ENCODE measurements at regions not wholly inside any gene's neighbourhood (a gene's known extent, or its start where the extent isn't known, plus 50 kb on each side); places are given as distances from the start of the nearest gene placed in this dataset.
A peak's percentile ranks its signal among the peaks of the same experiment; 100 is the strongest.

DNA sequence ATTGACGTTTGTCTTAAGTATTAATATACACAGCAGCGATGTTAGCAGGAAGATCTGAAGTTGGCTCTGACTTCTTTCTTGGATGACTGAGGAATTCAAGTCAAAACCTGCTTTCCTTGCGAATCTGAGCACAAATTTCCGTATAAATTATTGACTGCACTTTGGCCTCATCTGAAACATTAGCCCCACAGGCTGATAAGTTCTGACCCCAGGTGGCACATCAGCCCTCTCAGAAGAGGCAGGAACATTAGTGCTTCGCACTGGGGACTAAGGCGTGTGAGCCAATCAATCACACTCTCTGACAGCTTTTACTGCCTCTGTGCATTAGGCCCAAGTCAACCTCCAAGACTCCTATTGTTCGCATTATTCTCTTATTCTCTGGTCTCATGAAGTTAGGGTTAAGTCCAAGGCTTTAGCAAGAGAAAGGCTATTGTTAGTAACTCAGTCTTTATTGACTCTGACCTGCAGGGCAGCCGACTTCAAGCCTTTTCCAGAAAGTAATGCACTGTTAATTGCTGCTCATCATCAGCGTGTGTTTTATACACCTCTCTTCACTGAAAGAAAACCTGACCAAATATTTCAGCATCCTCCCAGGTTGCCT lies 84.2 kb downstream of the ZNF608 start:
- peak overlapping the region; percentile 9 to 47 (median 12); a peak in 3 of 6 replicates for H3K4me3 ChIP-seq (replicated peaks in 1 of 3; ENCODE audit: insufficient read depth in 1 of 3, low read depth in 2 of 3, low read length in 3 of 3)

More for the DNA sequence above, 84.2 kb downstream of the ZNF608 start:
- POLR2A ChIA-PET = interaction anchor here (0.8 to 1.7 kb wide), 5 partner anchors 11 to 86 kb away, joined by 3 to 13 read pairs (median 3); no protein-coding TSS in a partner anchor
- peak; percentile 16; the same call in 2 of the 3 replicates for ATAC-seq
- Histone ChIP-seq H3K4me1 (ENCODE audit: insufficient read depth, low read length) (peaks cover 73% of the 10 kb centered on the region), H3K4me2 (ENCODE audit: low read depth, low read length) (peak overlapping the region; percentile 81), H2AFZ (ENCODE audit: low read length) (no peak overlapping the region), H3K79me2 (ENCODE audit: insufficient read depth, low read length) (no peaks in the 10 kb centered on the region), H3K36me3 (replicated peaks in 1 of 2; ENCODE audit: control insufficient read depth in 1 of 2, insufficient read depth in 2 of 2, low read length in 2 of 2) (no peaks in the 10 kb centered on the region), H3K9ac (ENCODE audit: insufficient read depth, low read depth, low read length) (peak overlapping the region; percentile 56), H3K9me3 (ENCODE audit: low read length) (no peaks in the 10 kb centered on the region), H3K27ac (ENCODE audit: extremely low read length, insufficient read depth, low read length) (peak overlapping the region; percentile 61), H3K27me3 (ENCODE audit: control insufficient read depth in 1 of 2, insufficient read depth in 2 of 2, low read length in 2 of 2) (no peaks in the 10 kb centered on the region), H4K20me1 (ENCODE audit: insufficient read depth, low read length) (no peaks in the 10 kb centered on the region)
- TF ChIP-seq MBD4 (IDR thresholded peaks at IDR 0.05; ENCODE audit: borderline replicate concordance, low read length) (0 out of 2 replicates have a peak, but pooled peaks have one; percentile 35), PBX2 (CRISPR knock-in tag; IDR thresholded peaks at IDR 0.05) (peak; percentile 52), HOXD1 (CRISPR knock-in tag; IDR thresholded peaks at IDR 0.05) (peak; percentile 98), MEIS2 (CRISPR knock-in tag; IDR thresholded peaks at IDR 0.05) (peak; percentile 96), HOXA5 (CRISPR knock-in tag; IDR thresholded peaks at IDR 0.05) (peak; percentile 58; the same call in 1 of the 2 replicates), TBX2 (CRISPR knock-in tag; IDR thresholded peaks at IDR 0.05; ENCODE audit: borderline replicate concordance) (no peak), HNF4A (CRISPR knock-in tag; IDR thresholded peaks at IDR 0.05) (0 out of 2 replicates have a peak, but pooled peaks have one; percentile 8), ZIK1 (CRISPR knock-in tag; IDR thresholded peaks at IDR 0.05; ENCODE audit: borderline replicate concordance, low read depth) (no peak)
- TF ChIP-seq, protein P1, sequence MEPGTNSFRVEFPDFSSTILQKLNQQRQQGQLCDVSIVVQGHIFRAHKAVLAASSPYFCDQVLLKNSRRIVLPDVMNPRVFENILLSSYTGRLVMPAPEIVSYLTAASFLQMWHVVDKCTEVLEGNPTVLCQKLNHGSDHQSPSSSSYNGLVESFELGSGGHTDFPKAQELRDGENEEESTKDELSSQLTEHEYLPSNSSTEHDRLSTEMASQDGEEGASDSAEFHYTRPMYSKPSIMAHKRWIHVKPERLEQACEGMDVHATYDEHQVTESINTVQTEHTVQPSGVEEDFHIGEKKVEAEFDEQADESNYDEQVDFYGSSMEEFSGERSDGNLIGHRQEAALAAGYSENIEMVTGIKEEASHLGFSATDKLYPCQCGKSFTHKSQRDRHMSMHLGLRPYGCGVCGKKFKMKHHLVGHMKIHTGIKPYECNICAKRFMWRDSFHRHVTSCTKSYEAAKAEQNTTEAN (CRISPR knock-in tag; conservative IDR thresholded peaks at IDR 0.05) = 0 out of 2 replicates have a peak, but pooled peaks have one; percentile 36
- intact Hi-C loops (cut with micrococcal nuclease; ENCODE audit: unreplicated experiment) (loop anchor here (10.0 kb wide), 2 partner anchors 243 to 1703 kb away; no protein-coding TSS in a partner anchor), in situ Hi-C loops (cut with HindIII; ENCODE audit: extremely low pct_ligation_motif_present, low pct_unique_long_range_greater_than_20kb) (loop anchor here (5.0 to 25.0 kb wide), 2 partner anchors 80 to 375 kb away; no protein-coding TSS in a partner anchor)
- WGBS (ENCODE audit: low lambda C conversion rate) = 1% methylated on average over 9 of the region's 9 CpGs
- CTCF ChIA-PET (ENCODE audit: low intra/inter-chr PET ratio, low total read pairs) = interaction anchor here (0.6 kb wide), 1 partner anchor 85 kb away, joined by 3 read pairs; no protein-coding TSS in a partner anchor
- no peak for DNase-seq (ENCODE audit: low spot score)
- no peak for FAIRE-seq
- no TSS peak for BruUV-seq (replicated peaks)
